RWPE2 (cell line): ENCODE measurements at regions not wholly inside any gene's neighbourhood (a gene's known extent, or its start where the extent isn't known, plus 50 kb on each side); places are given as distances from the start of the nearest gene placed in this dataset.
A peak's percentile ranks its signal among the peaks of the same experiment; 100 is the strongest.
"Not testable (repeated sequence)": the region's sequence is repeated elsewhere in the genome, so short reads cannot be mapped to it uniquely, and the experiment has no call there.

Experiments
- ATAC-seq: fragments of 200-7000 bp; cut with Tn5 transposase; 3 replicates; pipeline ENCODE4 v1.9.1; 2021; ENCODE audit warnings: low read depth
- DNase-seq: peaks from one replicate; pipeline ENCODE4 v3.0.0-alpha.2; 2020; ENCODE audit warnings: low spot score
- H3K27ac ChIP-seq: fragments of 450-650 bp; 2 replicates; pipeline ENCODE4 v1.5.1; 2017; ENCODE audit warnings: mild to moderate bottlenecking; ENCODE audit not compliant: poor library complexity, severe bottlenecking
- H3K27me3 ChIP-seq: fragments of 250-450 bp; sonication (Bioruptor Pico); 2 replicates; pipeline ENCODE4 v1.5.1; 2021; ENCODE audit warnings: mild to moderate bottlenecking, moderate library complexity; ENCODE audit not compliant: insufficient read depth, poor library complexity, severe bottlenecking
- H3K36me3 ChIP-seq: fragments of 250-450 bp; sonication (Bioruptor Pico); 2 replicates; pipeline ENCODE4 v1.5.1; 2020; ENCODE audit warnings: low read depth, mild to moderate bottlenecking, moderate library complexity
- H3K4me1 ChIP-seq: fragments of 250-450 bp; sonication (Bioruptor Pico); 2 replicates; pipeline ENCODE4 v1.5.1; 2021; ENCODE audit warnings: mild to moderate bottlenecking, moderate library complexity; ENCODE audit not compliant: insufficient read depth, poor library complexity, severe bottlenecking
- H3K4me3 ChIP-seq: fragments of 250-450 bp; sonication (Bioruptor Pico); 2 replicates; pipeline ENCODE4 v1.5.1; 2021; ENCODE audit warnings: mild to moderate bottlenecking, moderate library complexity; ENCODE audit not compliant: severe bottlenecking
- H3K9me3 ChIP-seq: fragments of 250-450 bp; sonication (Bioruptor Pico); 2 replicates; pipeline ENCODE4 v1.5.1; 2021; ENCODE audit warnings: mild to moderate bottlenecking, moderate library complexity; ENCODE audit not compliant: severe bottlenecking
- TF ChIP-seq, protein P1 (sequence below): fragments of 450-650 bp; IDR thresholded peaks from one replicate; pipeline ENCODE4 v1.5.1; 2017; ENCODE audit warnings: mild to moderate bottlenecking, moderate library complexity; ENCODE audit not compliant: poor library complexity, severe bottlenecking

DNA sequence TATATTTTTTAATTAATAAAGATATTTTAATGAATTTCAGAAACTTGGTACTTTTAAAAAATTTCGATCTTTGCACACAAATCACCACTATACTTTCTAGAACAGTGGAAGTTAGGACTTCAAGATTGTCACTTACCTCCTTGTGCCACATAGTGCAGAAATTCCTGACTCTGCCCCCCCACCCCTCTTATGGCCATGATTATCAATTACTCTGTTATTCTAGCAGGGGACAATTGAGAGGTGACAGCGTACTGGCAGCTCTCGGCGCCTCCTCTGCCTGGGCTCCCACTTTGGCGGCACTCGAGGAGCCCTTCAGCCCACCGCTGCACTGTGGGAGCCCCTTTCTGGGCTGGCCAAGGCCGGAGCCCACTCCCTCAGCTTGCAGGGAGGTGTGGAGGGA lies 325.9 kb downstream of the PPP1R3A start:
- DNase-seq: not testable (repeated sequence)

DNA sequence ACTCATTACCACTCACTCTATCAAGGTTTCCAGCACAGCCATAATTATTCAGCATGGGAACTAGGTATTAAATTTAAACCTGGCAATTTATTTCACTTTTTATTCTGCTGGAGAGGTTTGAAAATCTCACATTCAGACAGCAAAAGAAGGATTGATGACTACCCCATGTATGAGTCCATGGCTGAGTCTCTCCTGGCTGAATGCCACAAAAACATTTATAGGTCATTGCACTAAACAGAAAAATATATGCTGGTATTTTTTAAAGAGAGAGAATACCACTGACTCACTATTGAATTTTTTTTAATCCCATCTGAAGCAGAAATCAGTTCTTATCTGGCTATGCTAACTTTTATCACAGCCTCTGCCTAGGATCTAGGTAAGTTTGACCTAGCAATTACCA lies 336.3 kb downstream of the PPP1R3A start:
- Histone ChIP-seq H3K27me3 (no peaks in the 10 kb centered on the region), H3K4me1 (no peaks in the 10 kb centered on the region), H3K4me3 (no peak overlapping the region), H3K27ac (no peak overlapping the region), H3K36me3 (no peaks in the 10 kb centered on the region), H3K9me3 (no peaks in the 10 kb centered on the region)
- TF ChIP-seq, protein P1, sequence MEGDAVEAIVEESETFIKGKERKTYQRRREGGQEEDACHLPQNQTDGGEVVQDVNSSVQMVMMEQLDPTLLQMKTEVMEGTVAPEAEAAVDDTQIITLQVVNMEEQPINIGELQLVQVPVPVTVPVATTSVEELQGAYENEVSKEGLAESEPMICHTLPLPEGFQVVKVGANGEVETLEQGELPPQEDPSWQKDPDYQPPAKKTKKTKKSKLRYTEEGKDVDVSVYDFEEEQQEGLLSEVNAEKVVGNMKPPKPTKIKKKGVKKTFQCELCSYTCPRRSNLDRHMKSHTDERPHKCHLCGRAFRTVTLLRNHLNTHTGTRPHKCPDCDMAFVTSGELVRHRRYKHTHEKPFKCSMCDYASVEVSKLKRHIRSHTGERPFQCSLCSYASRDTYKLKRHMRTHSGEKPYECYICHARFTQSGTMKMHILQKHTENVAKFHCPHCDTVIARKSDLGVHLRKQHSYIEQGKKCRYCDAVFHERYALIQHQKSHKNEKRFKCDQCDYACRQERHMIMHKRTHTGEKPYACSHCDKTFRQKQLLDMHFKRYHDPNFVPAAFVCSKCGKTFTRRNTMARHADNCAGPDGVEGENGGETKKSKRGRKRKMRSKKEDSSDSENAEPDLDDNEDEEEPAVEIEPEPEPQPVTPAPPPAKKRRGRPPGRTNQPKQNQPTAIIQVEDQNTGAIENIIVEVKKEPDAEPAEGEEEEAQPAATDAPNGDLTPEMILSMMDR: no peak
- DNase-seq (no peak), ATAC-seq (peak; percentile 56; the same call in 2 of the 3 replicates)

More for the DNA sequence above, 325.9 kb downstream of the PPP1R3A start:
- not testable (repeated sequence) for H3K4me1 ChIP-seq, H3K27ac ChIP-seq, ATAC-seq, H3K4me3 ChIP-seq, H3K9me3 ChIP-seq, H3K36me3 ChIP-seq, H3K27me3 ChIP-seq

DNA sequence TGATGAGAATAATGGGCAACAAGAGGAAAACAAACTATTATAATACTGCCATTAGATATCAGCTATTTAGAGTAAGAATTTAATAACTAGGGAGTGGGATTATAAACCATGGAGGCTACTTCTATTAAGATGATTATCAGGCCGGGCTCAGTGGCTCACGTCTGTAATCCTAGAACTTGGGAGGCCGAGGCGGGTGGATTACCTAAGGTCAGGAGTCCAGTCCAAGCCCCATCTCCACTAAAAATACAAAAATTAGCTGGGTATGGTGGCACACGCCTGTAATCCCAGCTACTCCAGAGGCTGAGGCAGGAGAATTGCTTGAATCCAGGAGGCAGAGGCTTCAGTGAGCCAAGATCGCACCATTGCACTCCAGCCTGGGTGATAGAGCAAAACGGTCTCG lies 355.6 kb downstream of the PPP1R3A start:
- not testable (repeated sequence) for H3K9me3 ChIP-seq, DNase-seq, H3K27ac ChIP-seq, H3K27me3 ChIP-seq, ATAC-seq, H3K36me3 ChIP-seq, H3K4me3 ChIP-seq, H3K4me1 ChIP-seq

DNA sequence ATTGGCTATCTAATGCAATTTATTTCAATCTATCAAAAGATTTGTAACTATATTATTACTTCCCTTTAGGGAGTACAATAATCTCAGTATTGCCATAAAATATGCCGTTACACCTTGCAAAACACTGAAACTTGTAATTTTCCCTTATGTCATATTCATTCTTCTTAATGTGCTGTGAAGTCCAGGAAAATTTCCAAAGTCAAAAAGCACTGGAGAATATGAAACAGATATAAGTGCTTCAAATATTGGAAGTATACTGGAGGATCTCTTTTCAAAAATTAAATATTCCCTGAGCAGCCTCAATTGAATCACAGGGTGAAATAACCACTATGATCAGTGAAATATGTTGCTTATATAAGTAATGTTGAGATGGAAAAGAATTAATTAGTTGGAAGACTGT lies 356.0 kb downstream of the PPP1R3A start:
- DNase-seq: no peak
- Histone ChIP-seq H3K27me3 (no peaks in the 10 kb centered on the region), H3K9me3 (no peaks in the 10 kb centered on the region), H3K36me3 (no peaks in the 10 kb centered on the region), H3K4me1 (no peaks in the 10 kb centered on the region), H3K4me3 (no peak overlapping the region), H3K27ac (no peak overlapping the region)
- TF ChIP-seq, protein P1: no peak
- no peak for ATAC-seq

DNA sequence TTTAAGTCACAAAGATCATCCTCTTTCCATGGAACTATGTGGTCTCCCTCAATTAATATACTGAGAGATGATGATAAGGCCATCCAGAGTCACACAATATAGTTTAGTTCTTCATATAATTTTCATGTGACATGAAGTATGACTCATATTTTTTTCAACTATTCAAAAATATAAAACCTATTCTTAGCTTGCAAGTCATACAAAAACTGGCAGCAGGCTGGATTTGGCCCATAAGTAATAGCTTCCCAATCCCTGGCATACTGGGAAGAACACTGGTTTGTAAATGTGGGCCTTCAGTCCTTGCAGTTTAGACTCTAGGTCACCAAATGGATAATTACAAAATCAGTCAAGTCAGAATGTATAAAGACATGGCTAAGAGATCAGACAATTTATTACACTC lies 356.6 kb downstream of the PPP1R3A start:
- ATAC-seq: no peak
- Histone ChIP-seq H3K27ac (no peak overlapping the region), H3K36me3 (no peaks in the 10 kb centered on the region), H3K4me1 (no peaks in the 10 kb centered on the region), H3K27me3 (no peaks in the 10 kb centered on the region), H3K4me3 (no peak overlapping the region), H3K9me3 (no peaks in the 10 kb centered on the region)
- TF ChIP-seq, protein P1: no peak
- no peak for DNase-seq

DNA sequence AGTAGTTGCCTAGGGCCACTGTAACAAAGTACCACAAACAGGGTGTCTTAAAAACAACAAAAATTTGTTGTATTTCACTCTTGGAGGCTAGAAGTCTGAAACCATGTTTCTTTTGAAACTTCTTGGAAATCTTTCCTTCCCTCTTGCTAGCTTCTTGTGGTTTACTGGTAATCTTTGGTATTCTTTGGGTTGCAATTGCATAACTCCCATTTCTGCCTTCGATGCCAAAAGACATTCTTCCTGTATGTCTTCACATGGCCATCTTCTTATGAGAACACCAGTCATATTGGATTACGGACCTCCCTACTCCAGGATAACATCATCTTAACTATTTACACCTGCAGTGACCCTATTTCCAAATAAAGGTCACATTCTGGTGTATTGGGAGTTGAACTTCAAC lies 357.4 kb downstream of the PPP1R3A start:
- TF ChIP-seq, protein P1: no peak
- no peaks in the 10 kb centered on the region for H3K27me3 ChIP-seq
- ATAC-seq (no peak), DNase-seq (no peak)
- H3K27ac ChIP-seq: no peak overlapping the region
- no peaks in the 10 kb centered on the region for H3K9me3 ChIP-seq
- no peaks in the 10 kb centered on the region for H3K4me1 ChIP-seq
- H3K36me3 ChIP-seq: no peaks in the 10 kb centered on the region
- no peak overlapping the region for H3K4me3 ChIP-seq
